ENCODE measurements at regions not wholly inside any gene's neighbourhood (a gene's known extent, or its start where the extent isn't known, plus 50 kb on each side); places are given as distances from the start of the nearest gene placed in this dataset.

DNA sequence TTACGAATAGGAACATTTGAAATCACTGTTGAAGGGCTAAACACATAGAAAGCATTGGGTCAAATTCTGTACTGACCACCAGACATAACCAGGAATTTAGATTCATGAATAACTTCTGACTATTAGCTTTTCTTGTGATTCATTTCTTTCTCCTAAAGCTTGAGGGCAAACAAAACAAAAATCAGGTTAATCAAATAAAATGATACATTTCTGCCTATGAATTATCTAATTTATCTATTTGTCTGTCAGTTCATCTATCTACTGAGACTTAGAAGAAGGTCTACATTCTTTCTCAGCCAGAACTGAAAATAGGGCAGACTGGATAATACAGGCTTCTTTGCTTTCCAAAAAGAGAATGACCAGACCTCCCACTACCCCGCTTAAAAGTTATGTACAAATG is 65.9 kb upstream of the ST3GAL6 start:
- Histone ChIP-seq H3K4me2 (ENCODE audit: low read length) (no peak overlapping the region), H3K4me3 (ENCODE audit: low read depth, low read length) (no peak overlapping the region), H3K79me2 (ENCODE audit: control insufficient read depth, insufficient read depth, low read length, poor library complexity) (no peaks in the 10 kb centered on the region), H2BK12ac (ENCODE audit: low read length) (no peak overlapping the region), H3K4ac (ENCODE audit: low read depth, low read length) (no peak overlapping the region), H3K36me3 (ENCODE audit: control insufficient read depth in 1 of 2, insufficient read depth in 2 of 2, low read length in 2 of 2) (no peaks in the 10 kb centered on the region), H2AK5ac (ENCODE audit: low read length) (no peak overlapping the region), H3K27me3 (ENCODE audit: insufficient read depth, low read length) (no peaks in the 10 kb centered on the region), H2BK120ac (ENCODE audit: insufficient read depth, low read length, poor library complexity) (no peak overlapping the region), H4K8ac (ENCODE audit: low read depth, low read length) (no peak overlapping the region), H4K12ac (ENCODE audit: low read depth, low read length) (no peak overlapping the region), H3K79me1 (ENCODE audit: low read length) (no peaks in the 10 kb centered on the region), H2BK5ac (ENCODE audit: low read depth, low read length, poor library complexity) (no peak overlapping the region), H2AFZ (ENCODE audit: insufficient read depth, low read length, poor library complexity) (no peak overlapping the region), H3K23ac (ENCODE audit: low read length) (no peak overlapping the region), H3K27ac (ENCODE audit: low read depth, low read length) (no peak overlapping the region), H3K14ac (ENCODE audit: low read length) (no peak overlapping the region), H3K9me3 (ENCODE audit: insufficient read depth, low read depth, low read length) (no peaks in the 10 kb centered on the region), H3K18ac (ENCODE audit: low read length) (no peak overlapping the region), H4K91ac (ENCODE audit: low read depth, low read length) (no peak overlapping the region), H3K4me1 (ENCODE audit: control insufficient read depth in 1 of 2, insufficient read depth in 2 of 2, low read length in 2 of 2) (no peaks in the 10 kb centered on the region), H3K9ac (ENCODE audit: low read length) (no peak overlapping the region)
- no CpG with 5 or more reads among the region's 2 CpGs for WGBS (ENCODE audit: extremely low coverage, insufficient coverage, insufficient read length)
- no peak for DNase-seq

DNA sequence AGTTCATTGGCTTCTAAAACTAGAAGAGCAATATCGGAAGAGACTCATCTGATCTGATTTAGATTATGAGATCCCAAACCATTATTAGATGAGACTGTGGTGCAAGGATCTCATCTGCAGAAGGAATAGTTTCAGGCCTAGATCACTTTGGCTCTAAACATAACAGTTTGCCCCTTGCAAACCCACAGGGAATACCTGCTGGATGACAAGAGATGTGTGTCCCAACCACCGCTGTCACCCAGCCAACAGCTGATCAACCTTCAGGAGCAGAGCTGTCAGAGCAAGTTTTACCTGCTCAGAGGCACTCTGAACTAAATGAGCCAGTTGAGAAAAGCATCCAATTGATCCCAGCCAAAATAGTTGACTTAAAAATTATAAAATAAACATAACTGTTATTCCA is 64.0 kb upstream of the ST3GAL6 start:
- no peaks in the 10 kb centered on the region for H3K9me3 ChIP-seq (ENCODE audit: insufficient read depth, low read depth, low read length)
- H3K23ac ChIP-seq (ENCODE audit: low read length), result no peak overlapping the region
- H2BK5ac ChIP-seq (ENCODE audit: low read depth, low read length, poor library complexity), result no peak overlapping the region
- H3K9ac ChIP-seq (ENCODE audit: low read length), result no peak overlapping the region
- no peak overlapping the region for H4K91ac ChIP-seq (ENCODE audit: low read depth, low read length)
- H3K14ac ChIP-seq (ENCODE audit: low read length), result no peak overlapping the region
- no peak overlapping the region for H3K4me3 ChIP-seq (ENCODE audit: low read depth, low read length)
- no peak overlapping the region for H2BK120ac ChIP-seq (ENCODE audit: insufficient read depth, low read length, poor library complexity)
- H3K4me2 ChIP-seq (ENCODE audit: low read length), result no peak overlapping the region
- no peaks in the 10 kb centered on the region for H3K4me1 ChIP-seq (ENCODE audit: control insufficient read depth in 1 of 2, insufficient read depth in 2 of 2, low read length in 2 of 2)
- no peaks in the 10 kb centered on the region for H3K79me2 ChIP-seq (ENCODE audit: control insufficient read depth, insufficient read depth, low read length, poor library complexity)
- no peak overlapping the region for H2AK5ac ChIP-seq (ENCODE audit: low read length)
- H3K79me1 ChIP-seq (ENCODE audit: low read length), result no peaks in the 10 kb centered on the region
- no peaks in the 10 kb centered on the region for H3K36me3 ChIP-seq (ENCODE audit: control insufficient read depth in 1 of 2, insufficient read depth in 2 of 2, low read length in 2 of 2)
- no peak overlapping the region for H3K18ac ChIP-seq (ENCODE audit: low read length)
- no peak overlapping the region for H2AFZ ChIP-seq (ENCODE audit: insufficient read depth, low read length, poor library complexity)
- no peak overlapping the region for H3K4ac ChIP-seq (ENCODE audit: low read depth, low read length)
- H4K12ac ChIP-seq (ENCODE audit: low read depth, low read length), result no peak overlapping the region
- WGBS (ENCODE audit: extremely low coverage, insufficient coverage, insufficient read length), result no CpG with 5 or more reads among the region's 2 CpGs
- no peak overlapping the region for H2BK12ac ChIP-seq (ENCODE audit: low read length)
- no peaks in the 10 kb centered on the region for H3K27me3 ChIP-seq (ENCODE audit: insufficient read depth, low read length)
- H4K8ac ChIP-seq (ENCODE audit: low read depth, low read length), result no peak overlapping the region
- DNase-seq, result peak; percentile 84 to 88
- H3K27ac ChIP-seq (ENCODE audit: low read depth, low read length), result no peak overlapping the region

DNA sequence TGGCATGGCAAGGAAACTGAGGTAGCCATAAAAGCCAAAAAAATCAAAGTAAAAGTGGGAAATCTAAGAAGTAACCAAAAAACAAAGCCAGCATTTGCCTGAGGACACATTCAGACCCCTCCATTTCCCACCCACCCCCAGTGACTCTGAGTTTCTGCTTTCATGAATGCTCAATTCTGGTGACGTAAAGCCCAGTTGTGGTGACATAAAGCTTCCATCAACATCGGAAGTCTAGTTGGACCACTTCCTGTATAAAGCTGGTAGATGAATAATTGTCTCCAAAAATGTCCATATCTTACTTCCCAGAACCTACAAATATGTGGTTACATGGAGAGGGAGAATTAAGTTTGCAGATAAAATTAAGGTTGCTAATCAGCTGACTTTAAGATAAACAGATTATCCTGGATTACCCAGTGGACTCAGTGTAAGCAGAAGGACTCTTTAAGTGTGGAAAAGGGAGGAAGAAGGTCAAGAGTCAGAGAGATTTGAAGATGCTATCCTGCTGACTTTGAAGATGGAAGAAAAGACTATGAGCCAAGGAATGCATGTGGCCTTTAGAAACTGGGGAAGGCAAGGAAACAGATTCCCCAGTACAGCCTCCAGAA is 62.0 kb upstream of the ST3GAL6 start:
- Histone ChIP-seq H3K4me2 (ENCODE audit: low read length) (no peak overlapping the region), H3K23ac (ENCODE audit: low read length) (no peak overlapping the region), H3K14ac (ENCODE audit: low read length) (no peak overlapping the region), H3K18ac (ENCODE audit: low read length) (no peak overlapping the region), H3K4ac (ENCODE audit: low read depth, low read length) (no peak overlapping the region), H3K79me2 (ENCODE audit: control insufficient read depth, insufficient read depth, low read length, poor library complexity) (no peaks in the 10 kb centered on the region), H3K27ac (ENCODE audit: low read depth, low read length) (no peak overlapping the region), H2AK5ac (ENCODE audit: low read length) (no peak overlapping the region), H4K8ac (ENCODE audit: low read depth, low read length) (no peak overlapping the region), H3K27me3 (ENCODE audit: insufficient read depth, low read length) (no peaks in the 10 kb centered on the region), H4K91ac (ENCODE audit: low read depth, low read length) (no peak overlapping the region), H3K4me1 (ENCODE audit: control insufficient read depth in 1 of 2, insufficient read depth in 2 of 2, low read length in 2 of 2) (no peaks in the 10 kb centered on the region), H4K12ac (ENCODE audit: low read depth, low read length) (no peak overlapping the region), H3K79me1 (ENCODE audit: low read length) (no peaks in the 10 kb centered on the region), H3K9ac (ENCODE audit: low read length) (no peak overlapping the region), H2AFZ (ENCODE audit: insufficient read depth, low read length, poor library complexity) (no peak overlapping the region), H2BK120ac (ENCODE audit: insufficient read depth, low read length, poor library complexity) (no peak overlapping the region), H2BK5ac (ENCODE audit: low read depth, low read length, poor library complexity) (no peak overlapping the region), H2BK12ac (ENCODE audit: low read length) (no peak overlapping the region), H3K36me3 (ENCODE audit: control insufficient read depth in 1 of 2, insufficient read depth in 2 of 2, low read length in 2 of 2) (no peaks in the 10 kb centered on the region), H3K4me3 (ENCODE audit: low read depth, low read length) (no peak overlapping the region), H3K9me3 (ENCODE audit: insufficient read depth, low read depth, low read length) (no peaks in the 10 kb centered on the region)
- WGBS (ENCODE audit: extremely low coverage, insufficient coverage, insufficient read length), result no CpG with 5 or more reads among the region's 2 CpGs
- DNase-seq, result no peak

DNA sequence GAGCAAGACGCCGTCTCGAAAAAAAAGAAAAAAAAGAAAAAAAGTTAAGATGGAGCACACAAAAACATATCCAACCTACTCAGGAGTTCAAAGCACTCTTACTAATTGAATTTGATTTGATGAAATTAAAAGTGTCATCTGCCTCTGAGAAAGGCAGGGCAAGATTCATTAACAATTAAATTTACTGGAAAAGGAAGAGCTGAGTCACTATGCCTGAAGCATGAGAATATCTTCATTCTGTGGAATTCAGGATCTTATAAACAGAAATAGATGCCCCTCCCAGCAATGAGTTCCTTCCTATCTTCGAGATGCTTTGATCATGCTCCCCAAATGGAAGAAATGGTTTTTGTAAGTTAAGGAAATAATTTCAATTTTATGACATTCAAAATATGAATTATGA is 61.0 kb upstream of the ST3GAL6 start:
- Histone ChIP-seq H3K18ac (ENCODE audit: low read length) (no peak overlapping the region), H3K4me1 (ENCODE audit: control insufficient read depth in 1 of 2, insufficient read depth in 2 of 2, low read length in 2 of 2) (no peaks in the 10 kb centered on the region), H3K79me2 (ENCODE audit: control insufficient read depth, insufficient read depth, low read length, poor library complexity) (no peaks in the 10 kb centered on the region), H3K4ac (ENCODE audit: low read depth, low read length) (no peak overlapping the region), H3K9ac (ENCODE audit: low read length) (no peak overlapping the region), H3K9me3 (ENCODE audit: insufficient read depth, low read depth, low read length) (no peaks in the 10 kb centered on the region), H3K4me3 (ENCODE audit: low read depth, low read length) (no peak overlapping the region), H3K23ac (ENCODE audit: low read length) (no peak overlapping the region), H3K36me3 (ENCODE audit: control insufficient read depth in 1 of 2, insufficient read depth in 2 of 2, low read length in 2 of 2) (no peaks in the 10 kb centered on the region), H2BK120ac (ENCODE audit: insufficient read depth, low read length, poor library complexity) (no peak overlapping the region), H3K27ac (ENCODE audit: low read depth, low read length) (no peak overlapping the region), H2BK5ac (ENCODE audit: low read depth, low read length, poor library complexity) (no peak overlapping the region), H3K4me2 (ENCODE audit: low read length) (no peak overlapping the region), H3K79me1 (ENCODE audit: low read length) (no peaks in the 10 kb centered on the region), H2AFZ (ENCODE audit: insufficient read depth, low read length, poor library complexity) (no peak overlapping the region), H2BK12ac (ENCODE audit: low read length) (no peak overlapping the region), H4K12ac (ENCODE audit: low read depth, low read length) (no peak overlapping the region), H3K27me3 (ENCODE audit: insufficient read depth, low read length) (no peaks in the 10 kb centered on the region), H3K14ac (ENCODE audit: low read length) (no peak overlapping the region), H4K91ac (ENCODE audit: low read depth, low read length) (no peak overlapping the region), H4K8ac (ENCODE audit: low read depth, low read length) (no peak overlapping the region), H2AK5ac (ENCODE audit: low read length) (no peak overlapping the region)
- DNase-seq, result no peak
- WGBS (ENCODE audit: extremely low coverage, insufficient coverage, insufficient read length), result no CpG with 5 or more reads among the region's 4 CpGs
